PC-9 (cell line): ENCODE measurements at regions not wholly inside any gene's neighbourhood (a gene's known extent, or its start where the extent isn't known, plus 50 kb on each side); places are given as distances from the start of the nearest gene placed in this dataset.

ENCODE experiments used
- EZH2 ChIP-seq: fragments of 200-600 bp; sonication (generic); IDR thresholded peaks from 2 replicates; pipeline ENCODE4 v1.8.0; 2017; ENCODE audit warnings: antibody characterized with exemption, low read depth
- TF ChIP-seq, protein P1 (sequence below): fragments of 200-600 bp; sonication (generic); conservative IDR thresholded peaks from 2 replicates; pipeline ENCODE4 v1.6.1; 2017; ENCODE audit warnings: mixed run types, antibody characterized with exemption, mild to moderate bottlenecking, moderate library complexity

DNA sequence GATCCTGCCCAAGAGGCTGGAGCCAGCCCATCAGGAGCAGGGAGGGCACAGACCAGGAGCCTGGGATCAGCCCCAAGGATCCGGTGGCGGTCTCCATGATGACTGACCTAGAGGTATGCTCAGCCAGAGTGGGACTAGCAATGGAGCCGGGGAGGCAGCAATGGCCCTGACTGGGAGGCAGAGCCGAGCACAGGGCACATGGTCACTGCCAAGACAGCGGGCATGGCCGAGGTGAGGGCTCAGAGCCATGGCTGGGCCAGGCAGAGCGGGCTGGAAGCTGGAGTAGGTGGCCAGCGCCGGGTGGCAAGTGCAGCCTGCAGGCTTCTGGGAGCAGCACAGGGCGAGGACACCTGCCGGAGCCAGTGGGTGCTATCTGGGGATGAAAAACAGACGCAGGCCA, 259.3 kb downstream of the BCL11B start:
- TF ChIP-seq, protein P1, sequence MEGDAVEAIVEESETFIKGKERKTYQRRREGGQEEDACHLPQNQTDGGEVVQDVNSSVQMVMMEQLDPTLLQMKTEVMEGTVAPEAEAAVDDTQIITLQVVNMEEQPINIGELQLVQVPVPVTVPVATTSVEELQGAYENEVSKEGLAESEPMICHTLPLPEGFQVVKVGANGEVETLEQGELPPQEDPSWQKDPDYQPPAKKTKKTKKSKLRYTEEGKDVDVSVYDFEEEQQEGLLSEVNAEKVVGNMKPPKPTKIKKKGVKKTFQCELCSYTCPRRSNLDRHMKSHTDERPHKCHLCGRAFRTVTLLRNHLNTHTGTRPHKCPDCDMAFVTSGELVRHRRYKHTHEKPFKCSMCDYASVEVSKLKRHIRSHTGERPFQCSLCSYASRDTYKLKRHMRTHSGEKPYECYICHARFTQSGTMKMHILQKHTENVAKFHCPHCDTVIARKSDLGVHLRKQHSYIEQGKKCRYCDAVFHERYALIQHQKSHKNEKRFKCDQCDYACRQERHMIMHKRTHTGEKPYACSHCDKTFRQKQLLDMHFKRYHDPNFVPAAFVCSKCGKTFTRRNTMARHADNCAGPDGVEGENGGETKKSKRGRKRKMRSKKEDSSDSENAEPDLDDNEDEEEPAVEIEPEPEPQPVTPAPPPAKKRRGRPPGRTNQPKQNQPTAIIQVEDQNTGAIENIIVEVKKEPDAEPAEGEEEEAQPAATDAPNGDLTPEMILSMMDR: no peak
- no peak for TF ChIP-seq EZH2
